Immature natural killer cell (primary cell): ENCODE measurements at regions not wholly inside any gene's neighbourhood (a gene's known extent, or its start where the extent isn't known, plus 50 kb on each side); places are given as distances from the start of the nearest gene placed in this dataset.
"Not testable (repeated sequence)": the region's sequence is repeated elsewhere in the genome, so short reads cannot be mapped to it uniquely, and the experiment has no call there.

Experiments used
- DNase-seq, 3 donors: peaks; one replicate each; pipeline ENCODE4 v3.0.0; 2022; ENCODE audit warnings: mixed read lengths in 1 of 3
- H3K27ac Mint-ChIP-seq, 6 donors: one replicate each; pipeline ENCODE4 v1.8.0; 2020; ENCODE audit warnings: mixed read lengths in 6 of 6, mild to moderate bottlenecking in 5 of 6, inconsistent platforms in 4 of 6, moderate library complexity in 3 of 6
- H3K27me3 Mint-ChIP-seq, 3 donors: one replicate each; pipeline ENCODE4 v1.8.0; 2020 to 2021; ENCODE audit warnings: low read depth in 3 of 3, mild to moderate bottlenecking in 3 of 3, mixed read lengths in 3 of 3, moderate library complexity in 3 of 3, inconsistent platforms in 1 of 3
- H3K36me3 Mint-ChIP-seq, 3 donors: one replicate each; pipeline ENCODE4 v1.8.0; 2020; ENCODE audit warnings: mixed read lengths in 3 of 3, inconsistent platforms in 2 of 3, mild to moderate bottlenecking in 2 of 3
- H3K4me1 Mint-ChIP-seq, 2 donors: one replicate each; pipeline ENCODE4 v1.8.0; 2020; ENCODE audit warnings: inconsistent platforms in 2 of 2, mild to moderate bottlenecking in 2 of 2, mixed read lengths in 2 of 2, moderate library complexity in 1 of 2
- H3K4me3 Mint-ChIP-seq, 5 donors: one replicate each; pipeline ENCODE4 v1.8.0; 2020; ENCODE audit warnings: mild to moderate bottlenecking in 5 of 5, mixed read lengths in 5 of 5, inconsistent platforms in 3 of 5, moderate library complexity in 3 of 5
- H3K9me3 Mint-ChIP-seq, 6 donors: one replicate each; pipeline ENCODE4 v1.8.0; 2020; ENCODE audit warnings: mild to moderate bottlenecking in 6 of 6, mixed read lengths in 6 of 6, inconsistent platforms in 4 of 6, moderate library complexity in 3 of 6

- no peaks in the 10 kb centered on the region for H3K4me1 Mint-ChIP-seq
- DNase-seq: no peak
- no peaks in the 10 kb centered on the region for H3K36me3 Mint-ChIP-seq
- peaks cover 0 to 2% (median 0%) of the 10 kb centered on the region in 6 donors for H3K9me3 Mint-ChIP-seq
- no peak overlapping the region for H3K27ac Mint-ChIP-seq
- no peak overlapping the region for H3K4me3 Mint-ChIP-seq
- H3K27me3 Mint-ChIP-seq: peaks cover 4 to 7% (median 6%) of the 10 kb centered on the region in 3 donors
Observed at GRCh38 chr4:82125787-82126297, 247.9 kb downstream of the HNRNPD start.

- H3K27me3 Mint-ChIP-seq: peaks cover 4 to 7% (median 6%) of the 10 kb centered on the region in 3 donors
- H3K4me3 Mint-ChIP-seq: no peak overlapping the region
- H3K36me3 Mint-ChIP-seq: no peaks in the 10 kb centered on the region
- DNase-seq: no peak
- H3K4me1 Mint-ChIP-seq: no peaks in the 10 kb centered on the region
- H3K27ac Mint-ChIP-seq: no peak overlapping the region
- H3K9me3 Mint-ChIP-seq: peaks cover 0 to 2% (median 0%) of the 10 kb centered on the region in 6 donors
Observed at GRCh38 chr4:82124932-82125786, 248.6 kb downstream of the HNRNPD start.

- Mint-ChIP-seq H3K4me3 (no peak overlapping the region), H3K27ac (no peak overlapping the region), H3K27me3 (peaks cover 4 to 7% (median 6%) of the 10 kb centered on the region in 3 donors), H3K4me1 (no peaks in the 10 kb centered on the region), H3K9me3 (peaks cover 0 to 2% (median 0%) of the 10 kb centered on the region in 6 donors), H3K36me3 (no peaks in the 10 kb centered on the region)
- no peak for DNase-seq
Observed at GRCh38 chr4:82124365-82124764, 249.4 kb downstream of the HNRNPD start.

GRCh38 chr4:82123934-82124333 lies 249.9 kb downstream of the HNRNPD start:
- Mint-ChIP-seq H3K27me3 (peaks cover 1 to 6% (median 4%) of the 10 kb centered on the region in 3 donors), H3K9me3 (peaks cover 0 to 2% (median 0%) of the 10 kb centered on the region in 6 donors), H3K4me3 (no peak overlapping the region), H3K4me1 (no peaks in the 10 kb centered on the region), H3K27ac (no peak overlapping the region), H3K36me3 (no peaks in the 10 kb centered on the region)
- no peak for DNase-seq

- not testable (repeated sequence) for H3K9me3 Mint-ChIP-seq, H3K36me3 Mint-ChIP-seq, H3K27me3 Mint-ChIP-seq, H3K4me1 Mint-ChIP-seq, DNase-seq, H3K4me3 Mint-ChIP-seq, H3K27ac Mint-ChIP-seq
Observed at GRCh38 chr4:82115183-82115582, 258.6 kb downstream of the HNRNPD start.

- H3K36me3 Mint-ChIP-seq: no peaks in the 10 kb centered on the region
Observed at GRCh38 chr4:82108506-82108905, 265.3 kb downstream of the HNRNPD start.

GRCh38 chr4:82104578-82104977 lies 269.2 kb downstream of the HNRNPD start:
- no peak overlapping the region for H3K4me3 Mint-ChIP-seq
- H3K4me1 Mint-ChIP-seq: no peaks in the 10 kb centered on the region
- no peak overlapping the region for H3K27ac Mint-ChIP-seq
- no peak for DNase-seq
- H3K36me3 Mint-ChIP-seq: no peaks in the 10 kb centered on the region
- peaks cover 0 to 7% (median 0%) of the 10 kb centered on the region in 6 donors for H3K9me3 Mint-ChIP-seq
- peaks cover 2 to 9% (median 3%) of the 10 kb centered on the region in 3 donors for H3K27me3 Mint-ChIP-seq

More at GRCh38 chr4:82108506-82108905, 265.3 kb downstream of the HNRNPD start:
- peaks cover 2 to 9% (median 2%) of the 10 kb centered on the region in 3 donors for H3K27me3 Mint-ChIP-seq
- no peaks in the 10 kb centered on the region for H3K4me1 Mint-ChIP-seq
- peaks cover 0 to 4% (median 0%) of the 10 kb centered on the region in 6 donors for H3K9me3 Mint-ChIP-seq
- H3K4me3 Mint-ChIP-seq: no peak overlapping the region
- no peak overlapping the region for H3K27ac Mint-ChIP-seq
- no peak for DNase-seq

GRCh38 chr4:82099928-82100579 lies 273.7 kb downstream of the HNRNPD start:
- Mint-ChIP-seq H3K4me1 (no peaks in the 10 kb centered on the region), H3K4me3 (no peak overlapping the region), H3K27ac (no peak overlapping the region), H3K27me3 (peaks cover 0 to 6% (median 2%) of the 10 kb centered on the region in 3 donors), H3K9me3 (peaks cover 0 to 6% (median 0%) of the 10 kb centered on the region in 6 donors), H3K36me3 (no peaks in the 10 kb centered on the region)
- DNase-seq: no peak

GRCh38 chr4:82097504-82097903 lies 276.3 kb downstream of the HNRNPD start:
- H3K4me3 Mint-ChIP-seq: no peak overlapping the region
- H3K4me1 Mint-ChIP-seq: no peaks in the 10 kb centered on the region
- H3K27ac Mint-ChIP-seq: no peak overlapping the region
- H3K27me3 Mint-ChIP-seq: peaks cover 2 to 4% (median 3%) of the 10 kb centered on the region in 3 donors
- no peak for DNase-seq
- no peaks in the 10 kb centered on the region for H3K36me3 Mint-ChIP-seq
- H3K9me3 Mint-ChIP-seq: peaks cover 0 to 6% (median 0%) of the 10 kb centered on the region in 6 donors

GRCh38 chr4:82090717-82091116 lies 283.1 kb downstream of the HNRNPD start:
- Mint-ChIP-seq H3K4me1 (no peaks in the 10 kb centered on the region), H3K27me3 (peaks cover 0 to 3% (median under 1%) of the 10 kb centered on the region in 3 donors), H3K27ac (no peak overlapping the region), H3K9me3 (no peaks in the 10 kb centered on the region), H3K4me3 (no peak overlapping the region), H3K36me3 (no peaks in the 10 kb centered on the region)
- no peak for DNase-seq

GRCh38 chr4:82084747-82085146 lies 289.0 kb downstream of the HNRNPD start:
- H3K9me3 Mint-ChIP-seq: peaks cover 0 to 2% (median 0%) of the 10 kb centered on the region in 6 donors
- peaks cover 0 to 2% (median 0%) of the 10 kb centered on the region in 3 donors for H3K27me3 Mint-ChIP-seq
- H3K27ac Mint-ChIP-seq: no peak overlapping the region
- DNase-seq: no peak
- H3K36me3 Mint-ChIP-seq: no peaks in the 10 kb centered on the region
- H3K4me1 Mint-ChIP-seq: no peaks in the 10 kb centered on the region
- no peak overlapping the region for H3K4me3 Mint-ChIP-seq

GRCh38 chr4:82077471-82077995 lies 296.3 kb downstream of the HNRNPD start:
- not testable (repeated sequence) for H3K4me3 Mint-ChIP-seq, H3K36me3 Mint-ChIP-seq, H3K27me3 Mint-ChIP-seq, H3K9me3 Mint-ChIP-seq, H3K27ac Mint-ChIP-seq, H3K4me1 Mint-ChIP-seq, DNase-seq

- Mint-ChIP-seq H3K27ac (no peak overlapping the region), H3K36me3 (no peaks in the 10 kb centered on the region), H3K9me3 (no peaks in the 10 kb centered on the region), H3K4me1 (no peaks in the 10 kb centered on the region), H3K27me3 (peaks cover 0 to 1% (median under 1%) of the 10 kb centered on the region in 3 donors), H3K4me3 (no peak overlapping the region)
- DNase-seq: no peak
Observed at GRCh38 chr4:82076809-82077208, 297.0 kb downstream of the HNRNPD start.

- DNase-seq: no peak
- Mint-ChIP-seq H3K9me3 (no peaks in the 10 kb centered on the region), H3K27me3 (peaks cover 0 to 1% (median 0%) of the 10 kb centered on the region in 3 donors), H3K36me3 (no peaks in the 10 kb centered on the region), H3K4me1 (no peaks in the 10 kb centered on the region), H3K4me3 (no peak overlapping the region), H3K27ac (no peak overlapping the region)
Observed at GRCh38 chr4:82076359-82076758, 297.4 kb downstream of the HNRNPD start.
